ENCODE measurements at regions not wholly inside any gene's neighbourhood (a gene's known extent, or its start where the extent isn't known, plus 50 kb on each side); places are given as distances from the start of the nearest gene placed in this dataset.

GRCh38 chr5:162243651-162244050 lies 176.1 kb downstream of the GABRG2 start:
- BruUV-seq (replicated peaks) = no TSS peak
- ChIA-PET CTCF (no interaction called here), POLR2A (no interaction called here)
- no peak for DNase-seq (ENCODE audit: low read depth, low spot score)
- TF ChIP-seq REST (IDR thresholded peaks at IDR 0.05; ENCODE audit: insufficient read depth in 1 of 2, low read depth in 2 of 2, low read length in 1 of 2) (no peak), CTCF (IDR thresholded peaks at IDR 0.05) (no peak), SIN3A (IDR thresholded peaks at IDR 0.05; ENCODE audit: borderline replicate concordance, insufficient read depth, low read depth, low read length) (no peak), TCF7L2 (IDR thresholded peaks at IDR 0.05; ENCODE audit: low read depth, low read length) (no peak), POLR2AphosphoS5 (IDR thresholded peaks at IDR 0.05; ENCODE audit: low read depth, low read length) (no peak)
- H3K27ac ChIP-seq (ENCODE audit: low read length) = no peak overlapping the region
- intact Hi-C loops (cut with micrococcal nuclease; ENCODE audit: unreplicated experiment) (no loop called here), in situ Hi-C loops (cut with HindIII; ENCODE audit: low pct_unique_long_range_greater_than_20kb, low sequenced_read_pairs) (no loop called here)
- no peaks in the 10 kb centered on the region for H3K36me3 ChIP-seq (ENCODE audit: control insufficient read depth, insufficient read depth, low read length)
- no peaks in the 10 kb centered on the region for H3K27me3 ChIP-seq (ENCODE audit: control insufficient read depth, insufficient read depth, low read length)
- no peak for ATAC-seq
- H3K4me1 ChIP-seq (ENCODE audit: control insufficient read depth, insufficient read depth, low read length) = no peaks in the 10 kb centered on the region
- no peak overlapping the region for H3K4me3 ChIP-seq (ENCODE audit: low read depth in 2 of 2, low read length in 2 of 2)
- H3K9me3 ChIP-seq (ENCODE audit: control insufficient read depth, insufficient read depth, low read depth, low read length) = no peaks in the 10 kb centered on the region

- no peak overlapping the region for H3K4me3 ChIP-seq (ENCODE audit: low read depth in 2 of 2, low read length in 2 of 2)
- no TSS peak for BruUV-seq (replicated peaks)
- H3K4me1 ChIP-seq (ENCODE audit: control insufficient read depth, insufficient read depth, low read length) = no peaks in the 10 kb centered on the region
- ATAC-seq (no peak), DNase-seq (ENCODE audit: low read depth, low spot score) (no peak)
- TF ChIP-seq TCF7L2 (IDR thresholded peaks at IDR 0.05; ENCODE audit: low read depth, low read length) (no peak), POLR2AphosphoS5 (IDR thresholded peaks at IDR 0.05; ENCODE audit: low read depth, low read length) (no peak), CTCF (IDR thresholded peaks at IDR 0.05) (peak; percentile 55)
- H3K27ac ChIP-seq (ENCODE audit: low read length) = no peak overlapping the region
- H3K36me3 ChIP-seq (ENCODE audit: control insufficient read depth, insufficient read depth, low read length) = no peaks in the 10 kb centered on the region
- in situ Hi-C loops (cut with HindIII; ENCODE audit: low pct_unique_long_range_greater_than_20kb, low sequenced_read_pairs) = no loop called here
- ChIA-PET CTCF (no interaction called here), POLR2A (no interaction called here)
- no peaks in the 10 kb centered on the region for H3K9me3 ChIP-seq (ENCODE audit: control insufficient read depth, insufficient read depth, low read depth, low read length)
- no peaks in the 10 kb centered on the region for H3K27me3 ChIP-seq (ENCODE audit: control insufficient read depth, insufficient read depth, low read length)
- intact Hi-C loops (cut with micrococcal nuclease; ENCODE audit: unreplicated experiment) = no loop called here
Observed at GRCh38 chr5:162248107-162248713, 180.6 kb downstream of the GABRG2 start.

All from Panc1 (cell line).